BLaER1 treated with 17β-estradiol and CSF1 and Interleukin-3, amounts not matched to agents 10 nM and 100 nM (cell line): ENCODE measurements at regions not wholly inside any gene's neighbourhood (a gene's known extent, or its start where the extent isn't known, plus 50 kb on each side); places are given as distances from the start of the nearest gene placed in this dataset.

Experiments
- H3K27ac ChIP-seq, 11 experiments: shearing (Covaris generic); formaldehyde crosslinking; 2 replicates each; pipeline ENCODE4 v1.8.1; 2022
- H3K27me3 ChIP-seq, 11 experiments: shearing (Covaris generic); formaldehyde crosslinking; 2 replicates each; pipeline ENCODE4 v1.8.1; 2022
- H3K36me3 ChIP-seq, 11 experiments: shearing (Covaris generic); formaldehyde crosslinking; 2 replicates each; pipeline ENCODE4 v1.8.1; 2022
- H3K4me1 ChIP-seq, 10 experiments: shearing (Covaris generic); formaldehyde crosslinking; 2 replicates each; pipeline ENCODE4 v1.8.1; 2022
- H3K4me2 ChIP-seq, 11 experiments: shearing (Covaris generic); formaldehyde crosslinking; 2 replicates each; pipeline ENCODE4 v1.8.1; 2022
- H3K4me3 ChIP-seq, 10 experiments: shearing (Covaris generic); formaldehyde crosslinking; 2 replicates each; pipeline ENCODE4 v1.8.1; 2022
- H3K9ac ChIP-seq, 11 experiments: shearing (Covaris generic); formaldehyde crosslinking; 2 replicates each; pipeline ENCODE4 v1.8.1; 2022
- H3K9me3 ChIP-seq, 11 experiments: shearing (Covaris generic); formaldehyde crosslinking; replicated peaks in 1 of 11; 2 replicates each; pipeline ENCODE4 v1.8.1; 2022
- H4K20me1 ChIP-seq, 11 experiments: shearing (Covaris generic); formaldehyde crosslinking; 2 replicates each; pipeline ENCODE4 v1.8.1; 2022
- Cebpa-rat ChIP-seq, 11 experiments: shearing (Covaris generic); IDR thresholded peaks; 2 replicates each; pipeline ENCODE4 v1.8.1; 2022

- H3K27ac ChIP-seq, result no peak overlapping the region
- H3K4me3 ChIP-seq, result no peak overlapping the region
- no peaks in the 10 kb centered on the region for H3K36me3 ChIP-seq
- no peaks in the 10 kb centered on the region for H4K20me1 ChIP-seq
- H3K4me2 ChIP-seq, result no peak overlapping the region
- no peak for TF ChIP-seq Cebpa-rat (IDR thresholded peaks at IDR 0.05)
- no peaks in the 10 kb centered on the region for H3K9me3 ChIP-seq
- no peaks in the 10 kb centered on the region for H3K27me3 ChIP-seq
- no peak overlapping the region for H3K9ac ChIP-seq
- H3K4me1 ChIP-seq, result no peaks in the 10 kb centered on the region
These were observed 50.9 kb upstream of the SEMA3D start for GRCh38 chr7:85237721-85238120.
